ENCODE measurements at regions not wholly inside any gene's neighbourhood (a gene's known extent, or its start where the extent isn't known, plus 50 kb on each side); places are given as distances from the start of the nearest gene placed in this dataset.

- no peak for TF ChIP-seq CTCF (IDR thresholded peaks at IDR 0.05)
- TF ChIP-seq POLR2AphosphoS5 (IDR thresholded peaks at IDR 0.05): no peak
- no peak for TF ChIP-seq POLR2A (IDR thresholded peaks at IDR 0.05; ENCODE audit: low read depth)
- no peak for TF ChIP-seq EP300 (IDR thresholded peaks at IDR 0.05)
Observed at GRCh38 chr14:42548349-42548748, 941.7 kb downstream of the LRFN5 start.
